ENCODE measurements at regions not wholly inside any gene's neighbourhood (a gene's known extent, or its start where the extent isn't known, plus 50 kb on each side); places are given as distances from the start of the nearest gene placed in this dataset.

DNA sequence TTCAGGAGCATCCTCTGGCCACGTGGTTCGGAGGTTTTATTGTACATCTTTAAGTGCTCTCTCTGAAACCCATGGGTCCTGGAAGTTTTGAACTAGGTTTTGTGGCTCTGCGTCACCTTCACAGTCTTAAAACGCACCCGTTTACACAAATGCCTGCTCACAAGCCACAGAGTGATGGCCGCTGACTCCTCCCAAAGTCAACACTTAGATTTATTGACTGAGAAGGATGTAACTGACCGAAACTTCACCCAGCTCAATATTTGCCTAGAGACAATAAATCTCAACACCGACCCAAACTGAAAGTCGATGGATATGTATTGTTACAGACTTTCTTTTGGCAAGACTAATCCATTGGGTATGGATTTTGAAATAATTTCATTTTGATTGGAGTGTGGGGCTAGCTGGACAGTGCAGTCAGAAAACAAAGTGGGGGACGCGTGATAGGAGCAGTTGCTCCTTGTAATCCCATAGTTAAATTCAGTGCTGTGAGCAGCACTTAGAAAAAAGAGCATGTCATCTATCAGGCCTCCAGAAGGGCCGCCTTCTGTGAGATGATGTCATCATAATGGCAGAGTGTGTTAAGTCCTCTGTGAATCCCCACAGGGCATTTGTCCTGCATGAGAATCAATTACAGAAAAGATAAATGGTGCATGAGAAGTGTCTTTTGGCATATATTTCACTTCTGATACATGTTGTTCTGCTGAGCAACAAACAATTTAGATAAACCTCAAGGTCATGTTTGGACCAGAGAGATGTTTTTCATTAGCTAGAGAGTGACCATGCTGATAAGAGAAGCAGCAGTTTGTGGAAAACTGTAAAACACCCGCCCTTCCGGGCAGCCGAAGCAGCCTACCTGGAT lies 183.7 kb downstream of the INO80D start (continued):
- TF ChIP-seq DMTF1 (CRISPR knock-in tag; IDR thresholded peaks at IDR 0.05) (no peak), ZNF550 (CRISPR knock-in tag; IDR thresholded peaks at IDR 0.05; ENCODE audit: borderline replicate concordance) (no peak), SOX13 (IDR thresholded peaks at IDR 0.05) (no peak), SOX13 (CRISPR knock-in tag; conservative IDR thresholded peaks at IDR 0.05 in 1 of 2, IDR thresholded peaks at IDR 0.05 in 1 of 2) (peak in 1 of 2 experiments; percentile 71; a peak in 2 of 4 replicates), ZNF746 (CRISPR knock-in tag; IDR thresholded peaks at IDR 0.05) (no peak), CHD2 (IDR thresholded peaks at IDR 0.05; ENCODE audit: low read depth, low read length) (no peak), ZSCAN5A (CRISPR knock-in tag; IDR thresholded peaks at IDR 0.05; ENCODE audit: borderline replicate concordance) (no peak), ZNF30 (CRISPR knock-in tag; IDR thresholded peaks at IDR 0.05) (no peak), KAT2B (IDR thresholded peaks at IDR 0.05; ENCODE audit: borderline replicate concordance, low read depth, low read length) (peak; percentile 51), PITX1 (CRISPR knock-in tag; IDR thresholded peaks at IDR 0.05) (0 out of 2 replicates have a peak, but pooled peaks have one; percentile 49), SETDB1 (CRISPR knock-in tag; IDR thresholded peaks at IDR 0.05; ENCODE audit: borderline replicate concordance) (no peak), USF2 (IDR thresholded peaks at IDR 0.05; ENCODE audit: low read depth, low read length) (no peak), USF2 (CRISPR knock-in tag; IDR thresholded peaks at IDR 0.05; ENCODE audit: borderline replicate concordance) (no peak), SNAI1 (CRISPR knock-in tag; IDR thresholded peaks at IDR 0.05; ENCODE audit: borderline replicate concordance) (no peak), KDM5B (CRISPR knock-in tag; IDR thresholded peaks at IDR 0.05; ENCODE audit: borderline replicate concordance) (no peak), ZNF468 (CRISPR knock-in tag; IDR thresholded peaks at IDR 0.05) (no peak), ZNF850 (CRISPR knock-in tag; conservative IDR thresholded peaks at IDR 0.05) (no peak), ZNF235 (CRISPR knock-in tag; IDR thresholded peaks at IDR 0.05; ENCODE audit: borderline replicate concordance) (no peak), ZFP36L2 (CRISPR knock-in tag; IDR thresholded peaks at IDR 0.05) (no peak), ZNF792 (CRISPR knock-in tag; IDR thresholded peaks at IDR 0.05) (no peak)
- TF ChIP-seq, protein P1, sequence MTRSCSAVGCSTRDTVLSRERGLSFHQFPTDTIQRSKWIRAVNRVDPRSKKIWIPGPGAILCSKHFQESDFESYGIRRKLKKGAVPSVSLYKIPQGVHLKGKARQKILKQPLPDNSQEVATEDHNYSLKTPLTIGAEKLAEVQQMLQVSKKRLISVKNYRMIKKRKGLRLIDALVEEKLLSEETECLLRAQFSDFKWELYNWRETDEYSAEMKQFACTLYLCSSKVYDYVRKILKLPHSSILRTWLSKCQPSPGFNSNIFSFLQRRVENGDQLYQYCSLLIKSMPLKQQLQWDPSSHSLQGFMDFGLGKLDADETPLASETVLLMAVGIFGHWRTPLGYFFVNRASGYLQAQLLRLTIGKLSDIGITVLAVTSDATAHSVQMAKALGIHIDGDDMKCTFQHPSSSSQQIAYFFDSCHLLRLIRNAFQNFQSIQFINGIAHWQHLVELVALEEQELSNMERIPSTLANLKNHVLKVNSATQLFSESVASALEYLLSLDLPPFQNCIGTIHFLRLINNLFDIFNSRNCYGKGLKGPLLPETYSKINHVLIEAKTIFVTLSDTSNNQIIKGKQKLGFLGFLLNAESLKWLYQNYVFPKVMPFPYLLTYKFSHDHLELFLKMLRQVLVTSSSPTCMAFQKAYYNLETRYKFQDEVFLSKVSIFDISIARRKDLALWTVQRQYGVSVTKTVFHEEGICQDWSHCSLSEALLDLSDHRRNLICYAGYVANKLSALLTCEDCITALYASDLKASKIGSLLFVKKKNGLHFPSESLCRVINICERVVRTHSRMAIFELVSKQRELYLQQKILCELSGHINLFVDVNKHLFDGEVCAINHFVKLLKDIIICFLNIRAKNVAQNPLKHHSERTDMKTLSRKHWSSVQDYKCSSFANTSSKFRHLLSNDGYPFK (CRISPR knock-in tag; IDR thresholded peaks at IDR 0.05; ENCODE audit: borderline replicate concordance) = no peak

Measured in HepG2 (cell line).